GM23338 (cell line): ENCODE measurements at regions not wholly inside any gene's neighbourhood (a gene's known extent, or its start where the extent isn't known, plus 50 kb on each side); places are given as distances from the start of the nearest gene placed in this dataset.

Experiments used
- CREB1 ChIP-seq: fragments of 250-450 bp; sonication (Bioruptor Pico); IDR thresholded peaks from 2 replicates; pipeline ENCODE4 v1.5.0; 2020; ENCODE audit warnings: low read depth, mild to moderate bottlenecking, moderate library complexity
- EZH2 ChIP-seq: fragments of 200-600 bp; sonication (generic); IDR thresholded peaks from one replicate; pipeline ENCODE4 v1.8.0; 2017; ENCODE audit warnings: antibody characterized with exemption, mild to moderate bottlenecking, low read depth; ENCODE audit not compliant: unreplicated experiment
- NANOG ChIP-seq: IDR thresholded peaks from 2 replicates; pipeline ENCODE4 v1.6.1; 2016; ENCODE audit warnings: antibody characterized with exemption, borderline replicate concordance
- TF ChIP-seq, protein P1 (sequence below), 2 experiments: fragments of 200-600 bp in 1 of 2; sonication (generic) in 1 of 2; conservative IDR thresholded peaks; 2 replicates each; pipeline versions ENCODE4 v1.5.1 to v1.6.1; 2016 to 2017; ENCODE audit warnings: antibody characterized with exemption in 2 of 2, low read depth in 2 of 2, mild to moderate bottlenecking in 2 of 2, moderate library complexity in 1 of 2
- TF ChIP-seq, protein P2 (sequence below): IDR thresholded peaks from one replicate; pipeline ENCODE4 v1.6.1; 2018; ENCODE audit warnings: antibody characterized with exemption; ENCODE audit not compliant: unreplicated experiment

DNA sequence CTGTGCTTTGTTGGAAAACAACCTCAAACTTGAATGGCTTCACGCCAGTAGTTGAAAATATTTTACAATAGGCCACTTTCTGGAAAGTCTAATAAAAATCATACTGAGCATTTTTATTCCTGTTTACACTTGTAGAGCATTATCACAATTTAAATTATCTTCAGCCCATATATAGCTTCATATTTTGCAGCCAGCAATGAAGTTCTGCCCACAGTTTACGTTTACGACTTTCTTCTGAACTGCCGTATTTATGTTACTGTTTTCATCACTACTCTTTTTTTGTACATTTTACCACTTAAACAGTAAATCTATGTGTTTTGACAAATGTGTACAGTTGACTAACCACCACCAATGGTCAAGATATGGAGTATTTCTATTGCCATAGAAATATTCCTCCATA lies 86.2 kb downstream of the COPS8 start:
- no peak for TF ChIP-seq EZH2
- TF ChIP-seq CREB1 (CRISPR knock-in tag), result no peak
- TF ChIP-seq, protein P1, sequence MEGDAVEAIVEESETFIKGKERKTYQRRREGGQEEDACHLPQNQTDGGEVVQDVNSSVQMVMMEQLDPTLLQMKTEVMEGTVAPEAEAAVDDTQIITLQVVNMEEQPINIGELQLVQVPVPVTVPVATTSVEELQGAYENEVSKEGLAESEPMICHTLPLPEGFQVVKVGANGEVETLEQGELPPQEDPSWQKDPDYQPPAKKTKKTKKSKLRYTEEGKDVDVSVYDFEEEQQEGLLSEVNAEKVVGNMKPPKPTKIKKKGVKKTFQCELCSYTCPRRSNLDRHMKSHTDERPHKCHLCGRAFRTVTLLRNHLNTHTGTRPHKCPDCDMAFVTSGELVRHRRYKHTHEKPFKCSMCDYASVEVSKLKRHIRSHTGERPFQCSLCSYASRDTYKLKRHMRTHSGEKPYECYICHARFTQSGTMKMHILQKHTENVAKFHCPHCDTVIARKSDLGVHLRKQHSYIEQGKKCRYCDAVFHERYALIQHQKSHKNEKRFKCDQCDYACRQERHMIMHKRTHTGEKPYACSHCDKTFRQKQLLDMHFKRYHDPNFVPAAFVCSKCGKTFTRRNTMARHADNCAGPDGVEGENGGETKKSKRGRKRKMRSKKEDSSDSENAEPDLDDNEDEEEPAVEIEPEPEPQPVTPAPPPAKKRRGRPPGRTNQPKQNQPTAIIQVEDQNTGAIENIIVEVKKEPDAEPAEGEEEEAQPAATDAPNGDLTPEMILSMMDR (conservative IDR thresholded peaks at IDR 0.05; ENCODE audit: low read depth in 2 of 2), result no peak
- TF ChIP-seq NANOG, result no peak
- TF ChIP-seq, protein P2, sequence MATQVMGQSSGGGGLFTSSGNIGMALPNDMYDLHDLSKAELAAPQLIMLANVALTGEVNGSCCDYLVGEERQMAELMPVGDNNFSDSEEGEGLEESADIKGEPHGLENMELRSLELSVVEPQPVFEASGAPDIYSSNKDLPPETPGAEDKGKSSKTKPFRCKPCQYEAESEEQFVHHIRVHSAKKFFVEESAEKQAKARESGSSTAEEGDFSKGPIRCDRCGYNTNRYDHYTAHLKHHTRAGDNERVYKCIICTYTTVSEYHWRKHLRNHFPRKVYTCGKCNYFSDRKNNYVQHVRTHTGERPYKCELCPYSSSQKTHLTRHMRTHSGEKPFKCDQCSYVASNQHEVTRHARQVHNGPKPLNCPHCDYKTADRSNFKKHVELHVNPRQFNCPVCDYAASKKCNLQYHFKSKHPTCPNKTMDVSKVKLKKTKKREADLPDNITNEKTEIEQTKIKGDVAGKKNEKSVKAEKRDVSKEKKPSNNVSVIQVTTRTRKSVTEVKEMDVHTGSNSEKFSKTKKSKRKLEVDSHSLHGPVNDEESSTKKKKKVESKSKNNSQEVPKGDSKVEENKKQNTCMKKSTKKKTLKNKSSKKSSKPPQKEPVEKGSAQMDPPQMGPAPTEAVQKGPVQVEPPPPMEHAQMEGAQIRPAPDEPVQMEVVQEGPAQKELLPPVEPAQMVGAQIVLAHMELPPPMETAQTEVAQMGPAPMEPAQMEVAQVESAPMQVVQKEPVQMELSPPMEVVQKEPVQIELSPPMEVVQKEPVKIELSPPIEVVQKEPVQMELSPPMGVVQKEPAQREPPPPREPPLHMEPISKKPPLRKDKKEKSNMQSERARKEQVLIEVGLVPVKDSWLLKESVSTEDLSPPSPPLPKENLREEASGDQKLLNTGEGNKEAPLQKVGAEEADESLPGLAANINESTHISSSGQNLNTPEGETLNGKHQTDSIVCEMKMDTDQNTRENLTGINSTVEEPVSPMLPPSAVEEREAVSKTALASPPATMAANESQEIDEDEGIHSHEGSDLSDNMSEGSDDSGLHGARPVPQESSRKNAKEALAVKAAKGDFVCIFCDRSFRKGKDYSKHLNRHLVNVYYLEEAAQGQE, result no peak
